Glutamatergic neuron (in vitro differentiated cells): ENCODE measurements at regions not wholly inside any gene's neighbourhood (a gene's known extent, or its start where the extent isn't known, plus 50 kb on each side); places are given as distances from the start of the nearest gene placed in this dataset.

Source experiments
- DNase-seq: peaks from one replicate; pipeline ENCODE4 v3.0.0; 2022
- H3K27ac Mint-ChIP-seq: one replicate; pipeline ENCODE4 v1.8.0; 2020; ENCODE audit warnings: mild to moderate bottlenecking, mixed read lengths, inconsistent platforms; ENCODE audit not compliant: unreplicated experiment
- H3K27me3 Mint-ChIP-seq: one replicate; pipeline ENCODE4 v1.8.0; 2020; ENCODE audit warnings: mild to moderate bottlenecking, moderate library complexity, mixed read lengths, inconsistent platforms; ENCODE audit not compliant: unreplicated experiment
- H3K36me3 Mint-ChIP-seq: one replicate; pipeline ENCODE4 v1.8.0; 2020; ENCODE audit warnings: mild to moderate bottlenecking, mixed read lengths, inconsistent platforms; ENCODE audit not compliant: unreplicated experiment
- H3K4me1 Mint-ChIP-seq: one replicate; pipeline ENCODE4 v1.8.0; 2020; ENCODE audit warnings: mild to moderate bottlenecking, low read depth, mixed read lengths, inconsistent platforms; ENCODE audit not compliant: unreplicated experiment
- H3K4me3 Mint-ChIP-seq: one replicate; pipeline ENCODE4 v1.8.0; 2020; ENCODE audit warnings: mild to moderate bottlenecking, mixed read lengths, inconsistent platforms; ENCODE audit not compliant: unreplicated experiment
- H3K9me3 Mint-ChIP-seq: one replicate; pipeline ENCODE4 v1.8.0; 2020; ENCODE audit warnings: mild to moderate bottlenecking, moderate library complexity, mixed read lengths, inconsistent platforms; ENCODE audit not compliant: unreplicated experiment
- CTCF ChIP-seq: fragments of 200-600 bp; sonication (generic); IDR thresholded peaks from one replicate; pipeline ENCODE4 v1.5.0; 2021; ENCODE audit not compliant: partially characterized antibody, unreplicated experiment

DNA sequence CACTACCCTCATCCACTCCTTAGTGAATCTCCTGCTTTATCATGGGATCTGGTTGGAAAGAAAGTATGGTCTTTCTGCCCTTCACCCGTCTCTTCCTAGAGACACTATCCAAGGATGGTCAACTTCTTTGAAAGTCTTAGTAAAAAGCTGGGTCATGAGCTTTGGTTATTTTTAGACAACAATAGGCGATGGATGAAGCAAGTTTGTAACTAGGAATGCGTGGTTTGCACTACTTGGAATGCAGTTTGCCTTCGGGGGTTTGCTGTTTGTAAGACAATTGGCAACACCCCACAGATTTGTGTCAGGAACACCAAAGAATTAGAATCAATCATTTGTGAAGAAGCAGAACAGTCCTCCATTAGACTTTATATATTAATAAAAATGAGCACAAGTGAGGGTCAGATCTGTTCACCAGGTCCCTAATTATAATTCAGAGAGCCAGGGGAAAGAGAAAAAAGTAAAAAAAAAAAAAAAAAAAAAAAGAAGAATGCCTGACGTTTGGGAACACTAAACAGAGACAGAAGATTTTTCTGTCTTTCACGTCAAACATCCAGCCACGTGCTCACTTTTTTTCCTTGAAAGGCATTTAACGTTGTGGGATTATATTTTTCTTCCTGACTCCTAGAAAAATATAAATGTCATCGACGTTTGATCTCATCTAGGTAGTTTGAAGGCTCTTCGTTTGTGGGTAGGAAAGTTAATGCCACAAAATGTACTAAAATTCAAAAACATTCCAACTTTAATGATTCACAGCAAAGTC, 60.7 kb upstream of the BTG3 start:
- Mint-ChIP-seq H3K36me3 (no peaks in the 10 kb centered on the region), H3K4me3 (no peak overlapping the region), H3K9me3 (no peaks in the 10 kb centered on the region), H3K27me3 (no peaks in the 10 kb centered on the region), H3K27ac (no peak overlapping the region), H3K4me1 (no peaks in the 10 kb centered on the region)
- no peak for TF ChIP-seq CTCF
- DNase-seq, result no peak

DNA sequence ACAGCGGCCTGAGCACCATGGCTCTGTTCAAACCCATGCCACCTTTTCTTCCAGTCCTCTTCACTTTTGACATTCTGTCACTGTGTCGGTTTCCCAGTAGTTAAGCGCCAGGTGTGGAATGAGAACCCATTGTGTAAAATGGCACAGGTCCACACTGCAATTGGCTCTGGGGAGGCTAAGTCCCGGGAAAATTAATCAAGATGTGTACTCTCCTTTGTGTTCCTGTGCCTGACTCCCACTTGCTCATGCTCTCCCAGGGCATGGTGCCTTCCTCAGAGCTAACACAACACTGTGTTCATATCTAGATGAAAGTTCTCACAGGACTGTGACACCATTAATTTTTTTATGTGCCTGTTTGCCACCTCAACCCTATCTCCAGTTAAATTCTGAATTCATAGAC, 59.0 kb upstream of the BTG3 start:
- TF ChIP-seq CTCF, result no peak
- Mint-ChIP-seq H3K4me1 (no peaks in the 10 kb centered on the region), H3K9me3 (no peaks in the 10 kb centered on the region), H3K27me3 (no peaks in the 10 kb centered on the region), H3K27ac (no peak overlapping the region), H3K36me3 (no peaks in the 10 kb centered on the region), H3K4me3 (no peak overlapping the region)
- no peak for DNase-seq

- Mint-ChIP-seq H3K27ac (no peak overlapping the region), H3K36me3 (peaks cover 4% of the 10 kb centered on the region), H3K9me3 (no peaks in the 10 kb centered on the region), H3K27me3 (no peaks in the 10 kb centered on the region), H3K4me3 (no peak overlapping the region), H3K4me1 (no peaks in the 10 kb centered on the region)
- no peak for TF ChIP-seq CTCF
- no peak for DNase-seq
Measured at GRCh38 chr21:17668479-17669140, 55.9 kb upstream of the BTG3 start.

DNA sequence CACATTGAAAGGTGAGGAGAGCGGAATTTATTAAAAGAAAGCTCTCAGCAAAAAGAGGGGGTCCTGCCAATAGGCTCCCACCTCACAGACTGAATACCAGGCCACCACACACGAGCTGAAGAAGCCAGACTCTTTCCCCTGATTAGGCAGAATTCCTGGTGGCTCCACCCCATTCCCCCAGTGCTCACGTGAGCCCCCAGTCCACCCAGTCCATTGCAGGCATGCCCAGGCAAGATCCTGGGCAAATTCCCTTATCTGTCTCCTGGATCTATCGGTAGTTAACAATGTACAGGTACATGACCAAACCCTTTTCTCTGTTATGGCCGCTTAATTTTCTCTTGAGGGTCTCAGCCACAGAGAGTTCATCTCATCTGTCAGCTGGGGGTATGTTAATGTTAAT, 54.6 kb upstream of the BTG3 start:
- no peak for DNase-seq
- Mint-ChIP-seq H3K9me3 (peaks cover 1% of the 10 kb centered on the region), H3K4me3 (no peak overlapping the region), H3K27ac (no peak overlapping the region), H3K36me3 (peaks cover 4% of the 10 kb centered on the region), H3K4me1 (no peaks in the 10 kb centered on the region), H3K27me3 (no peaks in the 10 kb centered on the region)
- no peak for TF ChIP-seq CTCF
